SK-N-MC (cell line): ENCODE measurements at regions not wholly inside any gene's neighbourhood (a gene's known extent, or its start where the extent isn't known, plus 50 kb on each side); places are given as distances from the start of the nearest gene placed in this dataset.

Source experiments
- DNase-seq: peaks from one replicate; pipeline ENCODE4 v3.0.0-alpha.2; 2011; ENCODE audit warnings: low read depth, low spot score
- H3K27ac ChIP-seq: fragments of 200-600 bp; sonication (generic); 2 replicates; pipeline ENCODE4 v1.5.1; 2016; ENCODE audit warnings: mixed run types
- H3K36me3 ChIP-seq: fragments of 200-600 bp; sonication (generic); 2 replicates; pipeline ENCODE4 v1.6.1; 2017; ENCODE audit warnings: antibody characterized with exemption, low read length, mixed read lengths; ENCODE audit not compliant: insufficient read depth
- H3K4me3 ChIP-seq: fragments of 200-600 bp; sonication (generic); 2 replicates; pipeline ENCODE4 v1.5.1; 2016
- H3K9ac ChIP-seq: fragments of 200-600 bp; sonication (generic); 2 replicates; pipeline ENCODE4 v1.8.0; 2017; ENCODE audit warnings: mixed run types, mixed read lengths; ENCODE audit not compliant: insufficient read length
- H3K9me3 ChIP-seq: fragments of 200-600 bp; sonication (generic); 2 replicates; pipeline ENCODE4 v1.6.1; 2017; ENCODE audit warnings: low read depth, mild to moderate bottlenecking, antibody characterized with exemption, low read length, moderate library complexity, mixed read lengths
- EZH2 ChIP-seq: fragments of 200-600 bp; sonication (generic); IDR thresholded peaks from one replicate; pipeline ENCODE4 v1.6.1; 2017; ENCODE audit warnings: antibody characterized with exemption
- FOXP2 ChIP-seq: optimal IDR thresholded peaks from 2 replicates; pipeline ENCODE3; 2011; ENCODE audit warnings: mild to moderate bottlenecking, moderate library complexity; ENCODE audit not compliant: insufficient read depth; ENCODE audit errors: extremely low read length, control extremely low read depth
- POLR2AphosphoS5 ChIP-seq: IDR thresholded peaks from 2 replicates; pipeline ENCODE4 v1.6.1; 2012; ENCODE audit warnings: mild to moderate bottlenecking, low read depth, low read length, borderline replicate concordance

DNA sequence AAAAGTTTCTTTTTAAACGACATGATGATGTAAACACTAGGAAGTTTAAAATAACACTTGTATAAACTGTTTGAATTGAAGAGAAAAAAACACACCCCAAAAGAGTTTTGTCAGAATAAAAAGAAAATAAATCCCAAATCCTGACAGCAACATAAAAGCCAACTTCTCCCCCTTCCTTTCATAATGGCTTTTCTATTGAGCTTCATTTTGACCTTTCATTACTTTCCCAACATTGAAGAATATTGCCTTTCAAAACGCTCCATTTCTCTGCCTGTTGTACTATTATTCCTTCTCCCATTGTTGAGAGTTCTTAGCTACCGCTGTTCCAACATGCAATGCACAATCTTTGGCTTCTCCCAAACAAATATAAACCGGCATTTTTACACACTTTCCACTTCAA lies 448.5 kb downstream of the BCAT1 start:
- Histone ChIP-seq H3K27ac (no peak overlapping the region), H3K9ac (no peak overlapping the region), H3K36me3 (no peaks in the 10 kb centered on the region), H3K4me3 (no peak overlapping the region), H3K9me3 (no peaks in the 10 kb centered on the region)
- TF ChIP-seq EZH2: no peak
- TF ChIP-seq FOXP2: no peak
- no peak for TF ChIP-seq POLR2AphosphoS5
- DNase-seq: no peak

DNA sequence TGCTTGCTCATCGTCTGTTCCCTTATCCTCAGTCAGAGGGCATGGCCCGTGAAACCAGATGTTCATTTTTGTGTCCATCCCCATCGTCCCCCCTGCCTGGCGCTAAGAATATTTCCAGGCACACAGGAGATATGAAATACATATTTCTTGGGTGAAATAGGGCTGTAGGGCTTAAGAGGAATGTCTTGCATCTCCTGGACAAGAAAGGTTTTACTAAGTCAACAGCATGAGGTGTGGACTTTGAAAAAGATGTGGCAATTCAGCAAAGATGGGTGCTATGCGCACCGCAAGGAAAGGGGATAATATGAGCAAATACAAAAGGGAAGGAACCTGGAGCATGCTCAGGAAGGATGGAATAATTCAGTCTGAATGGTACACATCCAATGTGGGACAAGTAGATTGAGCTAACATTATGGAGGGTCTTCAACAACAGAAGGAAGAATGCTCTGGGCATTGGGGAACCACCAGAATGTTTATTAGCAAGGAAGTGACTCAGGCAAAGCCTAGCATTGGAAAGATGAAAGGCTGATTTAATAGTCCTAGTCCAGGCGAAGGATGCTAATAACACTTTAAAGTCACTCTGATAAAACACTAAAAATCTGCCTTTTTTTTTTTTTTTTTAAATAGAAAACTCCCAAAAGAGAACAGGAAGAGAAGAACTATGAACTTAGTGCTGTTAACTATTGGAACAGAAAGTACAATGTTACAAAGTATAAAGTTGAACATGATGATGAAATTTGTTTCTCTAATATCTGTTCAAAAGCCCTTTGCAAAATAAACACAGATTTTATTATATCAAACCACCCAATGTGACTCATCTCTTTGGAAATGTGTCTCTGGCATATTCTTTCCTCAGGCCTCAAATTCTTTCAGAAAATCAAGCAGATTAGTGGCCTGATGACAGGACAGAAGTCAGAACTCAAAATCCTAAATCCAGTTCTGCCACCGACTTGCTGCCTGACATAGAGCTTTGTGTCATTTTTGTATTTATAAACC lies 449.5 kb downstream of the BCAT1 start:
- Histone ChIP-seq H3K36me3 (no peaks in the 10 kb centered on the region), H3K9me3 (no peaks in the 10 kb centered on the region), H3K4me3 (no peak overlapping the region), H3K27ac (no peak overlapping the region), H3K9ac (no peak overlapping the region)
- no peak for DNase-seq
- TF ChIP-seq FOXP2: no peak
- TF ChIP-seq EZH2: no peak
- no peak for TF ChIP-seq POLR2AphosphoS5

DNA sequence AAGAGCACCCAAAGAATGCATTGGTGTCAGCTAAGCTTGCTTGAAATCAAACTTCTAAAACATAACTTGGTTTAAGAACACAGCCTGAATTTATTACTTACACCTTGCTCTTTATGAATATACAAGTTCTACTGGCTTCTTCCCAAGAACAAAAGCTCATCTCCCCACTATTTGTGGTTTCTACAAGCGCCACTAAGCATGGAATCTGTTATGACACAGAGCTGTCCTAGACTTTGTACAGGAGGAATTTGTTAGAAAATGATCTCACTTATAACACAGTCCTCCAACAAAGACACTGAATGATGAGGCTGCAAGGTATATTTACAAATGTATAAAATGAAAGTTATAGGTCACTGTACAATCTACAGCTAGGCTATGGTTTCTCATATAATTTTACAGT lies 452.1 kb downstream of the BCAT1 start:
- TF ChIP-seq POLR2AphosphoS5 (no peak), FOXP2 (no peak), EZH2 (no peak)
- H3K36me3 ChIP-seq: no peaks in the 10 kb centered on the region
- no peaks in the 10 kb centered on the region for H3K9me3 ChIP-seq
- H3K4me3 ChIP-seq: no peak overlapping the region
- H3K27ac ChIP-seq: no peak overlapping the region
- no peak overlapping the region for H3K9ac ChIP-seq
- no peak for DNase-seq

DNA sequence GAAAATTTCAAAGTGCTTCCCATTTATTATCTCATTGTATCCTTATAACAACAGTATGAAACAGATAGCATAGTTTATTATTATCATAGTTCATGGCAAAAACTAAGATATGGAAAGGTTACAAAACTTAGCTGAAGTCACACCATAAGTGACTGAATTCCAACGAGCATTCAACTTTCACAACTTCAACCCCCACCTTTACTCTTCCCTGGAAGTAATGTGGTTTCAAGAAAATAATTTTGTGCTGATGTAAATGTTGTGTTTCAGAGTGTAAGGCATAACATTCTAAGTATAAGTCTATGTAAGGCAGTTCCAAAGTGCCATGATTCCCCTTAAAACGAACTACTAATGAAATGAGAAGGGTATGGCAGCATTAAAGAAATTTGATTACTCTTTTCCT lies 454.5 kb downstream of the BCAT1 start:
- no peaks in the 10 kb centered on the region for H3K36me3 ChIP-seq
- no peak overlapping the region for H3K4me3 ChIP-seq
- no peak overlapping the region for H3K27ac ChIP-seq
- H3K9me3 ChIP-seq: no peaks in the 10 kb centered on the region
- no peak overlapping the region for H3K9ac ChIP-seq
- TF ChIP-seq EZH2 (no peak), POLR2AphosphoS5 (no peak), FOXP2 (no peak)
- no peak for DNase-seq

DNA sequence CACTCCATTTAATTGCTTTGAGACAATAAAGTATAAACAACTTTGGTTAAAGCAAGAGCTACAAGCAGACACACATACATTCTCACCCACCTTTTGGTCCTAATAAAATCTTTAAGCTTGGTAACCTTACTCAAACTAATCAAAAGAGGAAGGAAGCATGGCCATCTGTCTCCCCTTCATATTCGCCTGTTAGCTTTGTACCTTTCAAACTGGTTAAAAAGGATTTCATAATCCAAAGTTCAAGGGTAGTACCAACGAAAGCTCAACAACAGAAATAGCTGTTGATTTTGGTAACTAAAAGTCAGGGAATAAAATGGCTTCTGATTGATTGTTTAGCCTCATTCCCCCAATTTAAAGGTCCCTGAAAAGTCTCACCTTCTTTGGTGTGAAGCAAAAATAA lies 456.9 kb downstream of the BCAT1 start:
- H3K4me3 ChIP-seq: no peak overlapping the region
- H3K36me3 ChIP-seq: no peaks in the 10 kb centered on the region
- TF ChIP-seq FOXP2 (no peak), POLR2AphosphoS5 (no peak), EZH2 (no peak)
- no peak overlapping the region for H3K27ac ChIP-seq
- no peak for DNase-seq
- no peak overlapping the region for H3K9ac ChIP-seq
- no peaks in the 10 kb centered on the region for H3K9me3 ChIP-seq

DNA sequence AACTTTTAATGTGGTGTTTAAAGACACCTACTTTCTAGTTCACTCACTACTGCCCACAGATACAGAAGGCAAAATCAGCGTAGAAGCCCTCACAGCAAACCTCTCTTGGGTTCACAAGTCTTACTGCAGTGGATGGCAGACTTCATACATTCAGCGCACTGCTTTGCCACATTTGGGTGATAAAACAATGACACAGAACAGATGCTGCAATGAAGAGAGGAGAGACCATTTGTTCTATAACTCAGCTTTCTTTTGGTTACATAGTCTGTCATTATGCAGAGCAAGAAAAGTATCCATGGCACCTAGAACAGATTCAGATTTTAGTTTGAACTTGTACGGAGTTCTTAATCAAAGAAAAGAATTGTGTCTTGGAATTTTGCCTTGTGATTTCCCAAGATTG lies 459.0 kb downstream of the BCAT1 start:
- no peak overlapping the region for H3K27ac ChIP-seq
- H3K9me3 ChIP-seq: no peaks in the 10 kb centered on the region
- H3K36me3 ChIP-seq: no peaks in the 10 kb centered on the region
- no peak for DNase-seq
- H3K4me3 ChIP-seq: no peak overlapping the region
- no peak overlapping the region for H3K9ac ChIP-seq
- TF ChIP-seq FOXP2 (no peak), POLR2AphosphoS5 (no peak), EZH2 (no peak)

DNA sequence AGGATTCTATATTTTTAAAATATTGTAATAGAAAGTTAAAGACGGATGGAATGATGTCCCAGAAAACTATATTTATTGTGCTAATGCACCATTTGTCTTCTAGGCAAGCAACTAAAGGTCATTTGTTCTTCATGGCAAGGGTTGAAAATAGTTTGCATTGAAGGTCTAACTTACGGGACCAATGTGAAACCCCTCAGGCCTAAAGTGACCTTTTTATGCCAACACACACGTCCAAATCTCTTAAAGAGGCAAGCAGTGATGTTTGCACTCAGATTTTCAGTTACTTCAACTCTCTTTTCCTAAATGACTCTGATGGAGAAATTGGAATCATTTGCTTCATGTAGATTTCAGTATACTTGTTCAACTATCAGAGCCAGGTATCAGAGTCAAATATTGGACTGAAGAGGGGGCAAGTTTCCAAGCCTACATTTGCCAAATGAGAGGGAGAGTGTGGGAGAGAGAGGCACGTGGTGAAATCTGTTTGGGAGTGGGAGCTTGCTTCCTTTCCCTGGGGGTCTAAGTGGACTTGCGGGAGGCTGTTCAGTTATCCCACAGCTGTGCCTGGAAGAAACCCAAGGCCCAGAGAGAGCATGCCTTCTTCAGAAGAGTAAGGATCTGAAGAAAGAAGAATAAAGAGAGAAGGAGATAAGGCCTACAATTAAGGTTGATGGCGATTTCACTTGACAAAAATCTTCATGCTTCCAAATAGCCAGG lies 459.8 kb downstream of the BCAT1 start:
- H3K36me3 ChIP-seq: no peaks in the 10 kb centered on the region
- H3K9ac ChIP-seq: no peak overlapping the region
- H3K27ac ChIP-seq: no peak overlapping the region
- TF ChIP-seq POLR2AphosphoS5 (no peak), FOXP2 (no peak), EZH2 (no peak)
- no peak for DNase-seq
- no peaks in the 10 kb centered on the region for H3K9me3 ChIP-seq
- H3K4me3 ChIP-seq: no peak overlapping the region

DNA sequence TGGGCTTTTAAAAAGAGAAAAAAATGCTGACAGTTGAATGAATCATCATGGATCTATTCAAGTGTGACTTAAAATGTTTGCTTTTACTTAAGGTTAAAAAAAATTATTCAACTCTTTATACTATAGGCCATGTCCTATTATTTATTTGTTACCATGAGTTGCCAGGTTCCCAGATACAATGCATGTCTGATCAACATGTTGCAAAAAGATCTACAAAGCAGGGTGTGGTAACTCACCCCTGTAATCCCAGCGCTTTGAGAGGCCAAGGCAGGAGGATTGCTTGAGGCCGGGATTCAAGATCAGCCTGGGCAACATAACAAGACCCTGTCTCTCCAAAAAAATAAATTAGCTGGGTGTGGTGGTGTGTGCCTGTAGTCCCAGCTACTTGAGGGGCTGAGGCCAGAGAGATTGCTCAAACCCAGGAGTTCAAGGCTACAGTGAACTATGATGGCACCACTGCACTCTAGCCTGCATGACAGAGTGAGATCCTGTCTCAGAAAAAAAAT lies 460.8 kb downstream of the BCAT1 start:
- Histone ChIP-seq H3K9me3 (no peaks in the 10 kb centered on the region), H3K27ac (no peak overlapping the region), H3K9ac (no peak overlapping the region), H3K36me3 (no peaks in the 10 kb centered on the region), H3K4me3 (no peak overlapping the region)
- DNase-seq: no peak
- TF ChIP-seq FOXP2 (no peak), POLR2AphosphoS5 (no peak), EZH2 (no peak)
